NCI-H146 (cell line): ENCODE measurements at regions not wholly inside any gene's neighbourhood (a gene's known extent, or its start where the extent isn't known, plus 50 kb on each side); places are given as distances from the start of the nearest gene placed in this dataset.

Experiments used
- DNase-seq: peaks from one replicate; lab custom pipeline; 2025; lab: John Stamatoyannopoulos, UW

DNA sequence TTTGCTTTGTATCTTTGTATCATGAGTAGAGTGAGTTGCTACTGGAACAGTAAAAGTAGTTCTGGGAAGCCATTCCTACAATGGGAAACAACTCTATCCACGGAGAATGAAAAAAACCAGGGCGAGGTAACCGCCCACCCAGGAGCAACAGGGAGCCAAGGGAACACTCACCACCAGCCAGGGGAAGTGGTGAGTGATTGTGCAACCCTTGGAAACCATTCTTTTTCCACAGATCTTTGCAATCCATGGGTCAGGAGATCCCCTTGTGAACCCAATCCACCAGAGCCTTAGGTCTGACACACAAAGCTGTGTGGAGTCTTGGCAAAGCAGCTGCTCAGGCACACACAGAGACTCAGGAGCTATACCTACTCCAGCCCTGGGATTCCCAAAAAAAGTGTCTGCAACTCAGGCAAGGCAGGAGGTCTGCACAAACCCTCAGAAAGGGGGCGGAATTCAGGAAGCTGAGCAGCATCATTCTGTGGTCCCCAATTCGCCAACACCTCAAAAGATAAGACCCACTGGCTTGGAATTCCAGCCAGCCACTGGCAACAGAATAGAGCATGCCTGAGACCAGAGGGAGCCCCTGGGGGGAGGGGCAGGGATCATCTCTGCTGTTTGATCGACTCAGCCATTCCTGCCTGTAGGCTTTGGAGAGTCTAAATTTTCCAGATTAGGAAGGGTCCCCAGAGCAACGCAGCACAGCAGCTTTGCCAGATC, 52.1 kb upstream of the PPFIA2 start:
- no peak for DNase-seq

DNA sequence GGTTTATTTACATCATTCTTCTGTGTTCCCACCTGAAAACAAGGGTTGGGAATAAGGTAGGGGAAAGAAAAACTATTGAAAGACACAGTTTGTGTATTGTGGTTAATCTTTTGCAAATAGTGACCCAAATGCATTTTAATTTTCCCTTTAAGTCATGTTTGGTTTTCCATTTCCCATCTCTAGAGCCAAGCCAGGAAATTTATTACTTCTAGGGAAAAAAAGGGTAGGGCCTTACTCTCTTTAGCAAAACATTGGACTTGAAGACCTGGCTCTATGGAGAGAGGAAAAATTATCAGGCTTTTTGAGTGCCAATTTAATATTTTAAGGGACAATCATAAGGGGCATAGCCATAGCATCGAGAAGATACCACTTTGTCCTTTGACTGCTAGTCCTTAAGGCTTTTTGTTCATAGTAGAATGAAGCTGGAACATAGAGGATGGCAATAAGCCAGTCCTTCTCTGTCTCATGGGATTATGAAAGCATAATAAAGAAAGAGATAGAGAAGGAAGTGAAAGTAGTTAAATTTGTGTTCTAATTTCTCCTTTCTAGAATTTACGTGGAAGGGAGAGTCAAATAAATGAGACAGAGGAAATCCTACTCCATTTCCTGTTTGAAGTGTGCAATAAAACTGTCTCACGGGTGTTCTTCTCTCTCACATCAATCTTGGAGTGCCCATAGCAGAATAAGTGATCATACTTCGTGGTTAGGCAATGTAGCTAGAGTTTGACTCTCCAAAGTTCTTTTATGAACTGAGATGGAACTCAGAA, 50.9 kb upstream of the PPFIA2 start:
- no peak for DNase-seq

DNA sequence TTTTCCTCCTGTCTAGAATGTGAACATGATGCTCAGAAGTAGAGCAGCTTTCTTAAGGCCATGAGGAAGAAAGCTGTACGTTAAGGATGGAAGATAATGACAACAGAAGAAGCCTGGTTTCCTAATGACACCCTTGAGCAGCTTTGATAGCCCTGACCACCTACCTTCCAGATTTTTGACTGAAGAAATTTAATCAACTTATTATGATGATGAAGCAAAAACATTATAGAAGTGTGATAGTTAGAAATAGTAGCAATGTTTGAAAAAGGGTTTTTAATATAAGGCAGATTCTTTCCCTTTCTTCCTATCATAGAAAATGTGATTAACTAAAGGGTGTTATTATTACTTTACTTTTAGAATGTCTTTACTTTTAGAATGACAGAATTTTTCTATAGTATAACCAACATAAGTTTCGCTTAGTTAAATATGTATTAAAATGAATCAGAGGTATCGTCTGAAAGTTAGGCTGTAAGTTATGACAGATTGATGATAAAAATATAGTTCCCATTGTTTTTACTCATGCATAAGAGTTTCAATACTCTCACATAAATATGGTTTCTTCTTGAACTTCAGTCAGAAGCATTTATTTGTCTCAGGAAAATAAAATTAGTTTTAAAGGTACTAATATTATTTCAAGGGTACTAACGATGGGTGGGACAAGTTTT, 50.1 kb upstream of the PPFIA2 start:
- DNase-seq = no peak
